ENCODE measurements at regions not wholly inside any gene's neighbourhood (a gene's known extent, or its start where the extent isn't known, plus 50 kb on each side); places are given as distances from the start of the nearest gene placed in this dataset.

DNA sequence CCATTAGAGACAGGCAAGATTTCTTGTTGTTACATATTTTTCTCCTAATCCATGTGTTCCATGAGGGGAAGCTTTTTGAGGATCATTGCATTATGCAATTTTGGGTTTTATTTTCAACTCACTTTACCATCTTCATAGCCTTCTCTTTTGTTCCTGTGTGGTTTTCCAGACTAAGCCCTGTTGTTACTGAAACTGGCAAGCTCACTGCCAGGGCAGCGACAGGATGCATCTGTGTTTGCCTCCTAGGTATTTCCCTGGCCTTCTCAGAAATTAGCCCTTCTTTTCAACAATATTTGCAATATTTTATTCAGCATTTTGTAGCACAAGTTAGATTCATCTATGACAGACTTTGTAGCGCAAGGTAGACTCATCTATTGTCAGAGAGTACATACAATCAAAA, 134.2 kb upstream of the CYYR1 start:
- Histone ChIP-seq H3K36me3 (ENCODE audit: control insufficient read depth in 2 of 2, insufficient read depth in 1 of 2, low read length in 2 of 2) (no peaks in the 10 kb centered on the region), H3K4me1 (ENCODE audit: control insufficient read depth, insufficient read depth, low read length) (no peaks in the 10 kb centered on the region), H3K4me3 (ENCODE audit: low read depth, low read length) (no peak overlapping the region), H3K9me3 (ENCODE audit: control insufficient read depth, insufficient read depth, low read depth, low read length) (no peaks in the 10 kb centered on the region), H3K27ac (ENCODE audit: extremely low read depth, low read depth, low read length) (no peak overlapping the region)
- no peak for TF ChIP-seq ZNF433 (tag by site-specific recombination; IDR thresholded peaks at IDR 0.05; ENCODE audit: low read depth)
- TF ChIP-seq ZNF843 (tag by site-specific recombination; IDR thresholded peaks at IDR 0.05), result no peak
- TF ChIP-seq ZNF311 (tag by site-specific recombination; IDR thresholded peaks at IDR 0.05; ENCODE audit: borderline replicate concordance), result no peak
- TF ChIP-seq AEBP2 (tag by site-specific recombination; IDR thresholded peaks at IDR 0.05; ENCODE audit: borderline replicate concordance), result no peak
- TF ChIP-seq YY2 (tag by site-specific recombination; IDR thresholded peaks at IDR 0.05), result no peak
- TF ChIP-seq ZNF623 (tag by site-specific recombination; IDR thresholded peaks at IDR 0.05), result no peak
- no peak for TF ChIP-seq ZNF768 (tag by site-specific recombination; IDR thresholded peaks at IDR 0.05)
- no peak for TF ChIP-seq ZNF629 (tag by site-specific recombination; IDR thresholded peaks at IDR 0.05)
- no peak for TF ChIP-seq ZNF670 (tag by site-specific recombination; IDR thresholded peaks at IDR 0.05; ENCODE audit: low read depth)
- no peak for TF ChIP-seq PRDM4 (tag by site-specific recombination; IDR thresholded peaks at IDR 0.05)
- no peak for TF ChIP-seq ZNF112 (tag by site-specific recombination; IDR thresholded peaks at IDR 0.05)
- ChIA-PET CTCF (interaction anchor here (0.7 to 2.0 kb wide), 3 partner anchors 10 to 892 kb away, joined by 3 to 15 read pairs (median 4); no protein-coding TSS in a partner anchor), POLR2A (no interaction called here)

GRCh38 chr21:26698416-26698815, 125.3 kb upstream of the CYYR1 start:
- TF ChIP-seq ZNF157 (tag by site-specific recombination; IDR thresholded peaks at IDR 0.05) (no peak), SCRT1 (tag by site-specific recombination; IDR thresholded peaks at IDR 0.05; ENCODE audit: borderline replicate concordance) (no peak), ZNF248 (tag by site-specific recombination; IDR thresholded peaks at IDR 0.05) (no peak), ZNF19 (tag by site-specific recombination; IDR thresholded peaks at IDR 0.05; ENCODE audit: low read depth) (no peak), GLI2 (tag by site-specific recombination; IDR thresholded peaks at IDR 0.05; ENCODE audit: borderline replicate concordance, low read depth) (no peak), ZXDB (tag by site-specific recombination; IDR thresholded peaks at IDR 0.05) (no peak), ZNF654 (tag by site-specific recombination; IDR thresholded peaks at IDR 0.05; ENCODE audit: low read depth) (no peak), PBX3 (CRISPR knock-in tag; IDR thresholded peaks at IDR 0.05) (no peak), ZFP69B (tag by site-specific recombination; IDR thresholded peaks at IDR 0.05) (no peak), ZNF514 (tag by site-specific recombination; IDR thresholded peaks at IDR 0.05) (no peak), ZNF555 (tag by site-specific recombination; conservative IDR thresholded peaks at IDR 0.05) (no peak), ZNF664 (tag by site-specific recombination; IDR thresholded peaks at IDR 0.05) (no peak), ZNF341 (tag by site-specific recombination; IDR thresholded peaks at IDR 0.05; ENCODE audit: low read depth) (no peak)
- TF ChIP-seq, protein P1, sequence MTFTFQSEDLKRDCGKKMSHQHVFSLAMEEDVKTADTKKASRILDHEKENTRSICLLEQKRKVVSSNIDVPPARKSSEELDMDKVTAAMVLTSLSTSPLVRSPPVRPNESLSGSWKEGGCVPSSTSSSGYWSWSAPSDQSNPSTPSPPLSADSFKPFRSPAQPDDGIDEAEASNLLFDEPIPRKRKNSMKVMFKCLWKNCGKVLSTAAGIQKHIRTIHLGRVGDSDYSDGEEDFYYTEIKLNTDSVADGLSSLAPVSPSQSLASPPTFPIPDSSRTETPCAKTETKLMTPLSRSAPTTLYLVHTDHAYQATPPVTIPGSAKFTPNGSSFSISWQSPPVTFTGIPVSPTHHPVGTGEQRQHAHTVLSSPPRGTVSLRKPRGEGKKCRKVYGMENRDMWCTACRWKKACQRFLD (tag by site-specific recombination; IDR thresholded peaks at IDR 0.05), result no peak
- no peaks in the 10 kb centered on the region for H3K9me3 ChIP-seq (ENCODE audit: control insufficient read depth, insufficient read depth, low read depth, low read length)
- H3K27ac ChIP-seq (ENCODE audit: extremely low read depth, low read depth, low read length), result no peak overlapping the region
- no peaks in the 10 kb centered on the region for H3K4me1 ChIP-seq (ENCODE audit: control insufficient read depth, insufficient read depth, low read length)
- H3K36me3 ChIP-seq (ENCODE audit: control insufficient read depth in 2 of 2, insufficient read depth in 1 of 2, low read length in 2 of 2), result no peaks in the 10 kb centered on the region
- no peak overlapping the region for H3K4me3 ChIP-seq (ENCODE audit: low read depth, low read length)
- ChIA-PET CTCF (interaction anchor here (0.6 kb wide), 1 partner anchor 444 kb away, joined by 8 read pairs; no protein-coding TSS in a partner anchor), POLR2A (no interaction called here)
